NCI-H1105 treated with DMSO at 0.1 percent for 48 hours (cell line): ENCODE measurements at regions not wholly inside any gene's neighbourhood (a gene's known extent, or its start where the extent isn't known, plus 50 kb on each side); places are given as distances from the start of the nearest gene placed in this dataset.
"Not testable (repeated sequence)": the region's sequence is repeated elsewhere in the genome, so short reads cannot be mapped to it uniquely, and the experiment has no call there.

Experiments used
- DNase-seq: peaks from one replicate; lab custom pipeline; 2025; lab: John Stamatoyannopoulos, UW

GRCh38 chr20:48530957-48531356 is 296.8 kb downstream of the PREX1 start:
- no peak for DNase-seq

- no peak for DNase-seq
Measured at GRCh38 chr20:48528346-48528745, 299.5 kb downstream of the PREX1 start.

GRCh38 chr20:48527771-48528170 is 300.0 kb downstream of the PREX1 start:
- DNase-seq: no peak

- DNase-seq: no peak
Measured at GRCh38 chr20:48526936-48527335, 300.9 kb downstream of the PREX1 start.

- no peak for DNase-seq
Measured at GRCh38 chr20:48525400-48525799, 302.4 kb downstream of the PREX1 start.

- no peak for DNase-seq
Measured at GRCh38 chr20:48524582-48524981, 303.2 kb downstream of the PREX1 start.

GRCh38 chr20:48523191-48523995 is 304.4 kb downstream of the PREX1 start:
- no peak for DNase-seq

GRCh38 chr20:48521121-48521520 is 306.7 kb downstream of the PREX1 start:
- DNase-seq: no peak

- not testable (repeated sequence) for DNase-seq
Measured at GRCh38 chr20:48516196-48516595, 311.6 kb downstream of the PREX1 start.

GRCh38 chr20:48514577-48514976 is 313.2 kb downstream of the PREX1 start:
- not testable (repeated sequence) for DNase-seq

GRCh38 chr20:48512539-48512938 is 315.3 kb downstream of the PREX1 start:
- DNase-seq: not testable (repeated sequence)

GRCh38 chr20:48505066-48505465 is 322.7 kb downstream of the PREX1 start:
- not testable (repeated sequence) for DNase-seq

- no peak for DNase-seq
Measured at GRCh38 chr20:48503166-48503815, 324.5 kb downstream of the PREX1 start.

GRCh38 chr20:48502758-48503157 is 325.0 kb downstream of the PREX1 start:
- no peak for DNase-seq

GRCh38 chr20:48502016-48502415 is 325.8 kb downstream of the PREX1 start:
- DNase-seq: no peak

GRCh38 chr20:48500900-48501299 is 326.9 kb downstream of the PREX1 start:
- not testable (repeated sequence) for DNase-seq

- not testable (repeated sequence) for DNase-seq
Measured at GRCh38 chr20:48498939-48499338, 328.9 kb downstream of the PREX1 start.

- not testable (repeated sequence) for DNase-seq
Measured at GRCh38 chr20:48498125-48498524, 329.7 kb downstream of the PREX1 start.

GRCh38 chr20:48493966-48494365 is 333.8 kb downstream of the PREX1 start:
- DNase-seq: no peak

- DNase-seq: not testable (repeated sequence)
Measured at GRCh38 chr20:48493331-48493730, 334.5 kb downstream of the PREX1 start.

GRCh38 chr20:48492715-48493070 is 335.1 kb downstream of the PREX1 start:
- DNase-seq: no peak

- DNase-seq: no peak
Measured at GRCh38 chr20:48492015-48492714, 335.6 kb downstream of the PREX1 start.
